Rectal smooth muscle tissue (tissue), 1 donor: ENCODE measurements at regions not wholly inside any gene's neighbourhood (a gene's known extent, or its start where the extent isn't known, plus 50 kb on each side); places are given as distances from the start of the nearest gene placed in this dataset.
"Not testable (repeated sequence)": the region's sequence is repeated elsewhere in the genome, so short reads cannot be mapped to it uniquely, and the experiment has no call there.

Experiments
- H3K27ac ChIP-seq: one replicate; pipeline ENCODE4 v1.7.0; 2013; ENCODE audit warnings: low read depth, low read length, inconsistent platforms
- H3K27me3 ChIP-seq: one replicate; pipeline ENCODE4 v1.7.0; 2013; ENCODE audit warnings: low read length; ENCODE audit not compliant: control insufficient read depth, insufficient read depth
- H3K36me3 ChIP-seq: one replicate; pipeline ENCODE4 v1.7.0; 2013; ENCODE audit warnings: low read length; ENCODE audit not compliant: control insufficient read depth, insufficient read depth
- H3K4me1 ChIP-seq: one replicate; pipeline ENCODE4 v1.7.0; 2013; ENCODE audit warnings: low read length; ENCODE audit not compliant: control insufficient read depth, insufficient read depth
- H3K4me3 ChIP-seq: one replicate; pipeline ENCODE4 v1.7.0; 2013; ENCODE audit warnings: low read length
- H3K9ac ChIP-seq: one replicate; pipeline ENCODE4 v1.7.0; 2013; ENCODE audit warnings: low read length

DNA sequence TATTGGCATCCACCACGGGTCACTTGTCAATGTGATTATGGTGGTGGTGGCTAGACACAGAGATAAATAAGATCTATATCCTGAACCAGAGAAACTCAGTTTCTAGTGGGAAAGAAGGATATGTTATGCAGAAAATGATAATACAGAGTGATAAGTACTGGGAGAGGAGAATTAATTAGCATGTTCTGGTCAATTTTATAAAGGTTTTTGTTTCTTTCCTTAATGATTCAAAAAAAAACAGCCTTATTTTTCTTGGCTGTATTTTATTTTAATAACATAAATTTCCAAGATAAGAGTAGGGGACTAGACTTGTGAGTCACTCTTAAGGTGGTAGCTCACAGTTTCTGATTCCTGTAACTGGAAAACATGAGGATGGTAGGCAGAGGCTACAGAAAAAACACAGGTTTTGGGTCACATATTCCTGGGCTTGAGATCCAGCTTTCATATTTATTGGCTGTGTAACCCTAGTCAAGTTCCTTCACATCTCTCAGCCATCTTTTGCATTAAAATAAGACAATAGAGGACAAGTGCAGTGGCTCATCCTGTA, 350.3 kb upstream of the RPS23 start:
- H3K4me1 ChIP-seq, result no peaks in the 10 kb centered on the region
- H3K27me3 ChIP-seq, result no peaks in the 10 kb centered on the region
- H3K4me3 ChIP-seq, result no peak overlapping the region
- no peak overlapping the region for H3K9ac ChIP-seq
- no peaks in the 10 kb centered on the region for H3K36me3 ChIP-seq
- H3K27ac ChIP-seq, result no peak overlapping the region

GRCh38 chr5:82626905-82627591, 348.9 kb upstream of the RPS23 start:
- not testable (repeated sequence) for H3K36me3 ChIP-seq, H3K27me3 ChIP-seq, H3K27ac ChIP-seq, H3K9ac ChIP-seq, H3K4me1 ChIP-seq, H3K4me3 ChIP-seq

- H3K36me3 ChIP-seq, H3K27me3 ChIP-seq, H3K27ac ChIP-seq, H3K4me3 ChIP-seq, H3K9ac ChIP-seq, H3K4me1 ChIP-seq: not testable (repeated sequence)
Measured at GRCh38 chr5:82626012-82626411, 347.9 kb upstream of the RPS23 start.

DNA sequence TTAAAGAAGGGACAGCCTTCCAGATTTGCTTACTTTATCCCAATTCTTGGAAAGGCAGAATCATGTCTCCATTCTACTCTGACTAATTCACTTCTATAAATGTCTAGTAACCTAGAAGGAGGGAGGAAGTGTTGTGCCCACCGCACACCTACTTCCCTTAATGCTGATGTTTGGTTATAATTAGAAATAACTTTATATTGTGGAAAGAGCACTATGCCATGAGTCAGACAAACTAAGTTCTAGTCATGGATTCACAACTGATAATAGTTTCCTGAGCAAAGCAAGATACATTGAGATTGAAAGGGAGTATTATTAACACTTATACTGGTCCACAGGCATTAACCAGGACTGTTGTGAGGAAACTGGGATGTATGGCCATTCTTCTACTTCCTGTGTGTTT, 345.9 kb upstream of the RPS23 start:
- Histone ChIP-seq H3K4me1 (no peaks in the 10 kb centered on the region), H3K4me3 (no peak overlapping the region), H3K9ac (no peak overlapping the region), H3K36me3 (no peaks in the 10 kb centered on the region), H3K27me3 (no peaks in the 10 kb centered on the region), H3K27ac (no peak overlapping the region)

- Histone ChIP-seq H3K27ac (no peak overlapping the region), H3K4me1 (no peaks in the 10 kb centered on the region), H3K9ac (no peak overlapping the region), H3K36me3 (no peaks in the 10 kb centered on the region), H3K27me3 (no peaks in the 10 kb centered on the region), H3K4me3 (no peak overlapping the region)
Measured at GRCh38 chr5:82622711-82623514, 344.8 kb upstream of the RPS23 start.

- no peak overlapping the region for H3K9ac ChIP-seq
- no peak overlapping the region for H3K4me3 ChIP-seq
- no peak overlapping the region for H3K27ac ChIP-seq
- no peaks in the 10 kb centered on the region for H3K4me1 ChIP-seq
- H3K36me3 ChIP-seq, result no peaks in the 10 kb centered on the region
- no peaks in the 10 kb centered on the region for H3K27me3 ChIP-seq
Measured at GRCh38 chr5:82622205-82622604, 344.1 kb upstream of the RPS23 start.

- Histone ChIP-seq H3K4me1 (no peaks in the 10 kb centered on the region), H3K36me3 (no peaks in the 10 kb centered on the region)
Measured at GRCh38 chr5:82620957-82621600, 342.9 kb upstream of the RPS23 start.

GRCh38 chr5:82619097-82619496, 340.9 kb upstream of the RPS23 start:
- no peaks in the 10 kb centered on the region for H3K4me1 ChIP-seq
- H3K27me3 ChIP-seq, result no peaks in the 10 kb centered on the region
- no peak overlapping the region for H3K4me3 ChIP-seq
- H3K9ac ChIP-seq, result no peak overlapping the region
- no peak overlapping the region for H3K27ac ChIP-seq
- no peaks in the 10 kb centered on the region for H3K36me3 ChIP-seq

More at GRCh38 chr5:82620957-82621600, 342.9 kb upstream of the RPS23 start:
- H3K4me3 ChIP-seq, result no peak overlapping the region
- H3K9ac ChIP-seq, result no peak overlapping the region
- no peaks in the 10 kb centered on the region for H3K27me3 ChIP-seq
- H3K27ac ChIP-seq, result no peak overlapping the region

DNA sequence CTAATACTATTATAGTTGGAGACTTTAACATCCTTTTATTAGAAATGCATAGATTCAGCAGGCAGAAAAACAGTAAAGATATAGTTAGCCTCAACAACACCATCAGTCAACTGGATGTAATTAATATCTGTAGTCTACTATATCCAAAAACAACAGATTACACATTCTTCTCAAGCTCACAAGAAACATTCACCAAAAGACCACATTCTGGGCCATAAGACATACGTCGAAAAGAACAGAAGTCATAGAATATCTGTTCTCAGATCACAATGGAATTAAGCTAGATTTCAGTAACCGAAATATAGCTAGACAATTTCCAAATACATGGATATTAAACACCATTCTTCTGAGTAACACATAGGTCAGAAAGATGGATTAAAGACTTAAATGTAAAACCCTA, 336.6 kb upstream of the RPS23 start:
- Histone ChIP-seq H3K27me3 (no peaks in the 10 kb centered on the region), H3K9ac (no peak overlapping the region), H3K4me1 (no peaks in the 10 kb centered on the region), H3K36me3 (no peaks in the 10 kb centered on the region), H3K4me3 (no peak overlapping the region), H3K27ac (no peak overlapping the region)

GRCh38 chr5:82613891-82614290, 335.7 kb upstream of the RPS23 start:
- H3K9ac ChIP-seq, result no peak overlapping the region
- H3K4me1 ChIP-seq, result no peaks in the 10 kb centered on the region
- no peak overlapping the region for H3K4me3 ChIP-seq
- no peaks in the 10 kb centered on the region for H3K36me3 ChIP-seq
- H3K27ac ChIP-seq, result no peak overlapping the region
- H3K27me3 ChIP-seq, result no peaks in the 10 kb centered on the region

GRCh38 chr5:82610686-82611085, 332.5 kb upstream of the RPS23 start:
- Histone ChIP-seq H3K9ac (no peak overlapping the region), H3K4me1 (no peaks in the 10 kb centered on the region), H3K27me3 (no peaks in the 10 kb centered on the region), H3K4me3 (no peak overlapping the region), H3K27ac (no peak overlapping the region), H3K36me3 (no peaks in the 10 kb centered on the region)

DNA sequence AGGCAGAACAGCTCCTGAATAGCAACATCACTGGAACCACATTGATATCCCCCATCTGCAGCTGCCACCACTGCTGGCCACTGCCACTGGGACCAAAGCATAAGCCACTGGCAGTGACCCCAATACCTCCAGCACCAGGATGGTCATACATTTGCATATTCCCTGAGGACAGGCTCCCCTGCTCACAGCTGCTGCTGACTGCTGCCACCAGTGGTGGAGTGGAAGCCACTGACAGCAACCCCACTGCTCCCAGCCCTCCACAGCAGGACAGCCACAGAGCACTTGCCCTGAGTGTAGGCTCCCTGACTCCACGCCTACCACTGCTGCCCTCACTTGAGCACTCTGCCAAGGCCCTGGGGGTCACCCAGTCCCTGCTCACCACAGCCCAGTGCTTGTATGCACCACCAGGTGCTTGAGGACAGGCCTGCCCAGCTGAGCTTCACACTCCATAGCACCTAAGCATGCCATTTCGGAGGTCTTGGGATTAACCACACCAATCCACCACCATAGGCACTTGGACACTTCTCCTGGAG, 327.4 kb upstream of the RPS23 start:
- Histone ChIP-seq H3K27me3 (no peaks in the 10 kb centered on the region), H3K9ac (no peak overlapping the region), H3K36me3 (no peaks in the 10 kb centered on the region), H3K4me3 (no peak overlapping the region), H3K27ac (no peak overlapping the region), H3K4me1 (no peaks in the 10 kb centered on the region)
